Heart left ventricle (tissue), 13 donors: ENCODE measurements at regions not wholly inside any gene's neighbourhood (a gene's known extent, or its start where the extent isn't known, plus 50 kb on each side); places are given as distances from the start of the nearest gene placed in this dataset.

Source experiments
- CTCF ChIP-seq, 12 donors: fragments of 200-600 bp; sonication (generic) in 4 of 12; IDR thresholded peaks; one replicate each; pipeline versions ENCODE4 v1.5.0 to v1.8.0; 2018 to 2022; ENCODE audit warnings: antibody characterized with exemption in 12 of 12, mild to moderate bottlenecking in 5 of 12
- POLR2A ChIP-seq, 2 donors: fragments of 450-650 bp; IDR thresholded peaks; one replicate each; pipeline ENCODE4 v1.6.1; 2017; ENCODE audit warnings: antibody characterized with exemption in 2 of 2, mild to moderate bottlenecking in 2 of 2, moderate library complexity in 2 of 2
- donor health status: ischemic (EF 13 %, LVEDD 7.1; RV severe dilation, severe dysfunction).
- donor health status: DM: no; HTN: yes; CAD: no.
- donor health status: DM: no; HTN: no; CAD: no.
- donor health status: ischemic (EF 25% LVEDD 6.9; RV normal size, moderate dysfunction).
- donor health status: ischemic (EF 25% LVEDD 5.7; RV mildly dilated, moderate dysfunction).
- donor health status: ischemic (EF 35%, LVEDD 5.7; RV mildly dilated, moderate dysfunction).
- donor health status: nonischemic (EF 11% LVEDD 7.7; RV severe dilation, severe dysfunction).
- donor health status: DM: yes; HTN: yes; CAD: no.
- donor health status: PGD.
- donor health status: ischemic (EF 29% LVEDD 5.4; RV normal size, mild dysfunction).
- donor health status: nonischemic (EF 23%, LVEDD 6.1; RV moderate dilation, normal function).

GRCh38 chr9:119829748-119830147, 460.5 kb upstream of the BRINP1 start:
- TF ChIP-seq CTCF (IDR thresholded peaks at IDR 0.05) (no peak), POLR2A (IDR thresholded peaks at IDR 0.05) (no peak)
